DMS 273 (cell line): ENCODE measurements at regions not wholly inside any gene's neighbourhood (a gene's known extent, or its start where the extent isn't known, plus 50 kb on each side); places are given as distances from the start of the nearest gene placed in this dataset.

Source experiments
- DNase-seq: peaks from one replicate; lab custom pipeline; 2025; ENCODE audit not compliant: unreplicated experiment; lab: John Stamatoyannopoulos, UW

DNA sequence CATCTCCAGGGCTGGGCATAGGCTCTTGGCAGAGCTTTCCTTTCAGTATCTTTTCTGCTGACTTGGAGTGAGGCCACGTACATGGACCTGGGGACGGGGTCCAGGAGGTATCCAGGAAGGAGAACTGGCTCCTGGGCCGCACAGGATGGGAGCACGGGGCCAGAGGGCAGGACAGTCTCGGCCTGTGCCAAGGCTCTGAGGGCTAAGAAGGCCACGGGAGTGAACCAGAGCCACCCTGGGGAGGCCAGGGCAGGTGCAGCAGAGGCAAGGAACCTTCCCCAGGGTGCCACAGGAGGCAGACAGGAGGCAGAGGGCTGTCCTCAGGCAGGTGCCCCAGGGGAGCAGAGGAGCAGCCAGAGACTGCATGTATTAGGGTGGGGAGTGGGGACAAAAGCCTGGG lies 50.3 kb downstream of the PLXNA1 start:
- DNase-seq: no peak

DNA sequence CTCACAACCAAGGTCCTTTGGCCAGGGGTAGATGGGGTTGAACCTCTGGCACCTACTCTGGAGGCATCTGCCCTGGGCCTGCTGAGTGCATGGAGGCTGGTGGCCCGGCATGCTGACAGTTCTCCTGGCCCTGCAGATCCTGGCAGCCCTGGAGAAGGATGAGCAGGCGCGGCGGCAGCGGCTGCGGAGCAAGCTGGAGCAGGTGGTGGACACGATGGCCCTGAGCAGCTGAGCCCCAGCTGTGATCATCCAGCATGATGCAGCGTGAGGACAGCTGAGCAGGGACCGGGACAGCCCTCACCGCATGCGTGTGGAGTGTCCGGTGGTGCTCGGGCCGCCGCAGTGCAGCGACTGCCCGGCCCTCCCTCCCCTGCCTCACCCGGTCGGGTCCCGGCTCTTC lies 50.9 kb downstream of the PLXNA1 start:
- DNase-seq: no peak

DNA sequence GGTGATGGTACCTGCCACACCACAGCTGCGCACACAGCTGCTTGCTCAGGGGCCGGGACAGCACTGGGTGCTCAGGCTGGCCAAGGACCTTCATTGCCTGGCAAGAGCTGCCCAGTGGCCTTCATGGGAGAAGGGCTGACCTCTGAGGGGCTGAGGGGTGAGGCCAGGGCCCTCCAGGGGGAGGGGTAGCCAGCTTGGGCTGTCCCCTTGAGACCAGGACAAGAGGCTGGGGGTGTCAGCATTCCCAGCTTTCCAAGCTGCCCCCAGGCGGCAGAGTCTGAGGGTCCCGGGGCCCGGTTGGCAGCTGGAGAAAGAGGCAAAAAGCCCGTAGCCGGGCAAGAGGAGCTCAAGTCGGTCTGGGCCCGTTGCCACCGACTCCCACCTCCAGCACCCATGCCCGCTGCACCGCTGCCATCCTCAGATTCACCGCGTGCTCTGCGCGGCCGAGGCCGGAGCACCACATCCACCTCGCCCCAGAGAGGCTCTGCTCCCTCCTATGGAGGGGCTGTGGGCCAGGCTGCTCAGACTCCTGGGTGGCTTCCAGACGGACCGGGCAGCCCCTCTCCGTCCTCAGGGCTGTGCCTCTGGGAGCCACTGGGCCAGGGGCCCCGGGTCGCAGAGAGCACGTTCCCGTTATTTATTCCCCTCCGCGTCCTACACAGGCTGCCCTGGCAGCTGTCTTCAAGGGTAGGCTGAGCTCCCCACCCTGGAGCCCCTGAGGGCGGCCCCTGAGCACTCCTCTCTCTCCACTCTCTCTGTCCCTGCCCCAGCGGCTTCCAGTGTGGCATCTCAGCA lies 51.5 kb downstream of the PLXNA1 start:
- no peak for DNase-seq

DNA sequence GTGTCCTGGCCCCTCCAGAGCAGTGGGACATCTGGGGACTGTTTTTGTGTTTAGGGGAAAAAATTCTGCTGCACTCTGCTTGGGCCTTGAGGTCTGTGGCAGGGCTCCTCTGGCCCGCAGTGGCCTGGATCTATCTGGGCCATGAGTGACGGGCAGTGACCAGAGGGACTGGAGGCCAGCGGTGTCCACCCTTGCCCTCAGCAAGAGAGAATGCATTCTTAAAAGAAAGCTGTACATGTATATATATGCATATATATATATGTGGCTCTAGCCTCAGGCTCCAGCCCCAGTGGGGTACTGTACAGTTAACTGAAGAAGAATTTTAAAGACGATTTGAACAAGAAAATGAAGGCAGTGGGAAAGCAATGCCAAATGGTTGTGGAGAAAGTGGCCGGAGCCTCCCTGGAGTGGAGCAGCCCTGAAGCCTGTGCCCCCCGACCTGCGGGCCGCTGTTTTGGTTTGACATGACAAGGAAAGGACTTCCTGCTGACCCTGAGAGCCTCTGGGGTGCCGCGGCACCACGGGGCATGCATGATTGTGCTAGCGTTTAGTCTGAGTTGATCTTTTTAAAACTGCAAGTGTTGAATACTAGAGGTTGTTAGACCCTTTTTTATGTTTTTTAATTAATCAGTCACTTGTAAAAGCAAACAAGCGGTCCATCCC lies 52.2 kb downstream of the PLXNA1 start:
- DNase-seq: no peak

DNA sequence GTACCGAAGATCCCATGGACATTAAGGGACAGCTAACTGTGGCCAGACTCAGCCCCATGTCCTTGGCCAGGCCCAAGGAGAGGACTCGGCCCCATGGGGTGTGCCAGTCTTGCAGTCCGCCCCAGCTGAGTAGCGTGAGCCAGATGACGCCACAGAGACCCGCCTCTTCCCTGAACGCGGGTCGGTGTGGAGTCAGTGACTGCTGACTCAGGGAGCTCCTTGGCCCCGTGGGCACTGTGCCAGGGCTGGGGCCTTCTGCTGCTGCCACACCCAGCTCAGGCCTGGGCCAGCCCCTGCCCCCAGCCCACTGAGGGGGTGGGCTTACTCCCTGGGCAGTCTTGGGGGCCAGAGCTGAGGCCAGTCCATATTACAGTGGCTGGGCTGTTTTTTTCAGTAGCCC lies 52.8 kb downstream of the PLXNA1 start:
- peak; percentile 82 for DNase-seq

DNA sequence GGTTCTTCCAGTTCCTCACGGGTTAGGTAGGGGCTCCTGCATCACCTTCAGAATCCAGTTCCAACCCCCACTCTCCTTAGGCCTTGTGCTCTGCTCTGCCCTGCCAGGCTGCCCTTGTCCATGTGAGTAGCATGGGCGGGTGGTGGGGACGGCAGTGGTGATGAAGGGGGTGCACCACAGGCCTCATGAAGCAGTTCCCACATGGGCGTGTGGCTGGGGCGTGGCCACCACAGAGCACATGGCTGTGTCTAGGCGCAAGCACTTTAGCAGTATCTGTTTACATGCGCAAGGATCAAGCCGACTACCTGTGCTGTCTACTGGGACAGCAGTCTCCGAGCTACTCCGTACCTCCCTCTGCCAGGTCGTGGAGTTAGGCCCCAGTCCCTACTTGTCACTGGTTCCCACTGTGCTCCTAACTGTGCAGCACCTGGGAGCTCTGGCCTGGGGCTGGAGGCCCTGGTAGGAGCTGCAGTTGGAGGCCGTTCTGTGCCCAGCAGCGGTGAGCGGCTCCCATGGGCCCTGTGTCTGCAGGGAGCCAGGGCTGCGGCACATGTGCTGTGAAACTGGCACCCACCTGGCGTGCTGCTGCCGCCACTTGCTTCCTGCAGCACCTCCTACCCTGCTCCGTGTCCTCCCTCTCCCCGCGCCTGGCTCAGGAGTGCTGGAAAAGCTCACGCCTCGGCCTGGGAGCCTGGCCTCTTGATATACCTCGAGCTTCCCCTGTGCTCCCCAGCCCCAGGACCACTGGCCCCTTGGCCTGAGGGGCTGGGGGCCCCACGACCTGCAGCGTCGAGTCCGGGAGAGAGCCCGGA lies 53.5 kb downstream of the PLXNA1 start:
- DNase-seq: no peak

DNA sequence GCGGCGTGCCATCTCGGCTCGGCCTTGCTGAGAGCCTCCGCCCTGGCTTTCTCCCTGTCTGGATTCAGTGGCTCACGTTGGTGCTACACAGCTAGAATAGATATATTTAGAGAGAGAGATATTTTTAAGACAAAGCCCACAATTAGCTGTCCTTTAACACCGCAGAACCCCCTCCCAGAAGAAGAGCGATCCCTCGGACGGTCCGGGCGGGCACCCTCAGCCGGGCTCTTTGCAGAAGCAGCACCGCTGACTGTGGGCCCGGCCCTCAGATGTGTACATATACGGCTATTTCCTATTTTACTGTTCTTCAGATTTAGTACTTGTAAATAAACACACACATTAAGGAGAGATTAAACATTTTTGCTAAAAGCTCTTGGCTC lies 54.1 kb downstream of the PLXNA1 start:
- no peak for DNase-seq

DNA sequence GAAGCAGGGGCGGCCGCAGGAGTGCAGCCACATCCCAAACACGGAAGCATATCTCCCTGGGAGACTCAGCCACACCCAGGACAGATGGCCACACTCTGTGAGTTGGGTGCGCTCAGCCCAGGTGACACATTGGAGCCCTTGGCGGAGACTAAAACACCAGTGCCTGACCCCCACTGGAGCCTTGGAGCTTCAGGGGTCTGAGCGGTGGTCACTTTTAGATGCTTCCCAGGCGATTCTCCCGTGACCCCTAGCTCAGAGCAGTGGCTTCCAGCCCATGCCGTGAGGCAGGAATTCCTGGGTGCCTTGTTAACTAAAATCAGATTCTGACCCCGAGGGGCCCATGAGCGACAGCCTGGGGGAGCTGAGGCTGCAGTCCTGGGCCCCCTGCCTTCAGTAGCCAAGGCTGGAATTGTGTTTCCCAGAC lies 54.5 kb downstream of the PLXNA1 start:
- DNase-seq: peak; percentile 42

DNA sequence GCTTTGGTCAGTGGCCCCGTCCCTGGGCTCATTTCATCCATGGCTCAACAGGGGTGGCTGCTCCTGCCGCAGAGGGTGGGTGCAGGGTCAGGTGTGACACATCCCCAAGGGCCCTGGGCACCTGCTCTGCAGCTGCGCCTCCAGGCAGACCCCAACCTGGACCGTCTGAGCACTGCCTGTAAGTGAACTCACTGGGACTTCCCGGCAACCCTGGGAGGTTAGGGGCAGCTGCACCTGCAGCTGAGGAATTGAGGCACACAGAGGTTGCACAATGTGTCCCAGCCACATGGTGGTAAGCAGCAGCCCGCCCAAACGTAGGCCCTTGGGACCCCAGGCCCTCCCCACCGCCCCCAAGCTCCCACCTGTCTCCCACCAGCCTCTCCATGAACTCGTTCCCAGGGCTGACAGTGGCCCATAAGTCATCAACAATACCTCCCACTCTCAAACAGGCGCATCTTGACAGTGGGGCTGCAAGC lies 55.1 kb downstream of the PLXNA1 start:
- DNase-seq: no peak

DNA sequence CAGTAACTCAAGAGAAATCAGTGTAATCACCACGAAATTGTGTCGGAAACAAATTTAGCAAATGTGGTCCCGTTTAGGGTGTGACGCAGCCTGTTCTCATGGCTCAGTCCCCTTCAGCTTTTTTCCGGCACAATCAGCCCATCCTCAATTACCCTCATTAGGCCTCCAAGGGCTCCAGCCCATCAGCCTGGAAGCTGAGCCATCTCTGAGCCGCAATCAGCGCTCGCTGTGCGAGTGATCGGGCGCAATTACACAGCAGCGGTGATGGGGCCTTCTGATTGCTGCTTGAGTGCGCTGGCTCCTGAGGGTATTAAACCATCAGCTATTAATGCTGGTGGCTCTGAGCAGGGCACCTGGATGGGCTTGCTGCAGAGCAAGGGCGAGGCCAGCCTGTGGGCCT lies 55.6 kb downstream of the PLXNA1 start:
- no peak for DNase-seq

DNA sequence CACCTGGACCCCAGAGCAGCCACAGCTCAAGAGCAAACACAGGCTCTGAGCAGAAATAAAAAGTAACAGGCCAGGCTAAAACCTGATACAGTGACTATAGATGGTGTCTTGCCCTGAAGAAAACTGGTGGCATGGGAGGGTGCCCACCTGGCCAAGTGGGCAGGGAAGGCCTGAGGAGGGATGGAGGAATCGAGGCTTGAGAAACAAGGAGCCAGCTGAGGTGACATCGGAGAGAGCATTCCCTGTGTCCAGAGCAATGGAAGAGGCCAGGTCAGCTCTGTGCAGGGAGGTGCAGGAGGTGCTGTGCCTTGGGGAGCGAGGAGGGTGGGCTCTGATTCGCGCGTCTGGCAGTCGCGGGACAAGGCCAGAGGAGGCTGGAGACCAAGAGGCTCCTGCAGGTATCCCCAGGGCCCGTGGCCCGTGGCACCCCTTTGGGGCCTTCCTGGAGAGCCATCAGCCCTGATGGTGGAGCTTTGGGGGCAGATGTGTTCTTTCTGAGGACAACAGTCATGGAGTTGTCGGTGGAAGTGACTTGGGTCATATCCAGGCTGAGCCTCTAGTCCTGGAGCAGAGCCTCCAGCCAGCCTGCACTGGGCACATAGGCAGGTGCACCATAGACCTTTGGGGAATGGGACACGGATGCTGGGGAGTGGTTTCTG lies 56.1 kb downstream of the PLXNA1 start:
- no peak for DNase-seq

DNA sequence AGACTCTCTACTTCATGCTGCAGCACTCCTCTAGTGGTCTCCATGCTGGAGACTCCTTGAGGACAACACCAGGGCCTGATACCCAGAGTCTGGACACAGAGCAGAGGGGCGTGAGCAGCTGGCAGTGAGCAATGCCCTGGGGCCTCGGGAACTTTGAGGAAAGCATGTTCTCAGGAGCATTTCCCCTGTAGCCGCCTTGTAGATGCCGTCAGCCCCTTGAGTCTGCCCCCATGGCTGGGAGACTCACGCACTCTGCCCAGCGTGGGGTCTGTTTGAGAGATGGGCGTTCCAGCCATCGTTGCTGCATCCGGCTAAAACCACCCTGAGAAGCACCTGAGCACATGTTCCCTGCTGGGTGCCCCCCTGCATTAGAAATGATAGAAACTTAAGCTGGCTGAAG lies 56.8 kb downstream of the PLXNA1 start:
- no peak for DNase-seq

DNA sequence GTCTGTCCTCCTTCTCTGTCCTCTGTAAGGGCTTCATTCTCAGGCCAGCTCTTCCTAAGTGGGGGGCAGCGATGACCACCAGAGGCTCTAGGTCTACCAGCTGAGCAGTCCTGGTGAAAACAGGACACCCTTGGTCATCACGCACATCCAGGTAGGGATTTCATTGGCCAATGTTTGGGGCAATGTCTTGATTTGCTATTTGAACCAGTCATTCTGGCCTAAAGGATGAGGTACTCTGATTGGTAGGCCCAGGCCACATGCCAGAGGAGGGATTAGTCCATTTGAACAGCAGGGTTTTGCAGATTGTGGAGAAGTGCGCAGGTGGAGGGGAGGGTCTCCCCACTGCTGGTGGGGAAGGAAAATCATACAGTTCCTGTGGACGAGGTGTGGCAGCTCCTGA lies 57.3 kb downstream of the PLXNA1 start:
- DNase-seq: no peak

DNA sequence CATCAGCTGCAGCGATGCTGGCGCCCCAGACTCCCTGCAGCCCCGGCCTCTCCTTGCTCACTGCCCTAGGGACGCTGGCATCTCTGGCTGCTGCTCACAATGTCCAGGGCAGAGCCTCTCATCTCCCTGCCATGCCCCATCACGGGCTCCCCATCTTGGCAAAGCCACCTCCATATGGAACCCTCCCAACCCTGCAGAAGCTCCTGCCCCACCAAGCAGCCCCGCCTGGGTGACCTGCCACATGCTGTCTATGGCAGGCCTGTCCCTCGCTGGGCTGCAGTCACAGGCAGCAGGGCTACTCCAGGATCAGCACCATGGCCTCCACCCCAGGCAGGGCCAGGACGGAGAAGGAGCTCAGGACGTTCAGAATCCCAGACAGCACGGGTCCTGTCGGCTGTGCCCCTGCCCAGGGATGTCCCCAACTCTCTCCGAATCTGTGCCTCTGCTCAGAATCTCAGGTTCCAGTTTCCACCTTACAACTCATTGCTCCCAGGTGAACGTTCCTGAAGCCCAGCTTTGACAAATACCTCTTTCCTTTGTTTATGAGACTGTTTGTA lies 58.4 kb downstream of the PLXNA1 start:
- DNase-seq: no peak

DNA sequence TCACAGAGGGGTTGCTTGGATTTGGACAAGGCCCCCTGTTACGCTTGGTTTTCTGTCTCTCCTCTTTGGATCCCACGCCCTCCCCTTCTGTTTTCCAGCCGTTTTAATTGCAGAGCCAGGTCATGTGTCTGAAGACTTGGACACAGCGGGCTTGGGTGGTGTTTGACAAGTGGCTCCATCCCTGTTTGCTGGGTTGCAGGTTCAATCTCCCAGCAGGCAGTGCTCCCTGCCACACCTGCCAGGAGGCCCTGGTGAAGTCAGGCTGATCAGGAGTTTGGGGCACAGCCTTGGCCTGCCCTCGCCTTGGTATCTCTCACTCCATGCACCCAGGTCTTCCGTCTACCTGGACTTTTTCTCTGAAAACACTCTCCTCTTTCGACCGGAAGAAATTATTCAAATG lies 59.0 kb downstream of the PLXNA1 start:
- no peak for DNase-seq

DNA sequence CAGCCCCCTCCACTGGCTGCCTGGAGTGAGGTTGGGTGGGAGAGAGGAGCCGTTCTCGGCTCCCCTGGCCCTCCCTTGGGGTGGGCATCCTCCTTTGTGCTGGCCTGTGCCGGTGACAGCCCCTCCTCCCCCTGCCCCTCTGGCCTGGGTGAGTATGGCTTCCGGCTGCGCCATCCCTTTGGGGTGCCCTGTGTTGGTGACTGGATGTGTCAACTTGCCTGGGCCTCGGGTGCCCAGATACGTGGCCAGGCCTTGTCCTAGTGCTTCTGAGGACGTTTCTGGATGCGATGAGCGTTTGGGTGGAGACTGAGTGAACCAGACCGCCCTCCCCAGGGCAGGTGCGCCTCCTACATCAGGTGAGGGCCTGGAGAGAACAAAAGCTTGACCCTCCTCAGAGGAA lies 59.7 kb downstream of the PLXNA1 start:
- DNase-seq: no peak

DNA sequence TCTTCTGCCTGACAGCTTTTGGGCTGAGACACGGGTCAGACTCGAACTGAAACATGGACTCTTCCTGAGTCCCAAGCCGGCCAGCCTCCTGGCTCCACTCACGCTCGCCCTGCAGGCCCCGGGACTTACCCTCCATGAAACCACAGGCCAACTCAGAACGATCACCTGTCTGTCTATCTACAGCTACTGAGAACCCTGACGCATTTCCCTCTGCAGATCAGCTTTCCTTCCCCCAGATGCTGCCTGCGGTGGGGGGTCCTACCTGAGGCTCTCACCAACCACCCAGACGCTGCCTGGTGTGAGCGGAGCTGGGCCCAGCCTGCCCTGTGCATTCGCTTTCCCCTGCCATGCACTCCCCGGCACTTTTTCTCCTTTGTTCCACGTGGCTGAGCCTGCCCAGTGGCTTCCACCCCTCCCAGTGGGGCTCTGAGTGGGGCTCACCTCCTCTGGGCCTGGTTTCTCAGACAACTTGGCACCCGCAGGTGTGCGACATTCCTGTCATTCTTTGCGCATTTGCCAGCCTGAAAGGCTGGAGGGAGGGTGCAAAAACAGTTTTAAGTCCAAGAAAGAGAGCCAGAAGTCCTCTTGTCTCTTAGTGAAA lies 60.2 kb downstream of the PLXNA1 start:
- no peak for DNase-seq

DNA sequence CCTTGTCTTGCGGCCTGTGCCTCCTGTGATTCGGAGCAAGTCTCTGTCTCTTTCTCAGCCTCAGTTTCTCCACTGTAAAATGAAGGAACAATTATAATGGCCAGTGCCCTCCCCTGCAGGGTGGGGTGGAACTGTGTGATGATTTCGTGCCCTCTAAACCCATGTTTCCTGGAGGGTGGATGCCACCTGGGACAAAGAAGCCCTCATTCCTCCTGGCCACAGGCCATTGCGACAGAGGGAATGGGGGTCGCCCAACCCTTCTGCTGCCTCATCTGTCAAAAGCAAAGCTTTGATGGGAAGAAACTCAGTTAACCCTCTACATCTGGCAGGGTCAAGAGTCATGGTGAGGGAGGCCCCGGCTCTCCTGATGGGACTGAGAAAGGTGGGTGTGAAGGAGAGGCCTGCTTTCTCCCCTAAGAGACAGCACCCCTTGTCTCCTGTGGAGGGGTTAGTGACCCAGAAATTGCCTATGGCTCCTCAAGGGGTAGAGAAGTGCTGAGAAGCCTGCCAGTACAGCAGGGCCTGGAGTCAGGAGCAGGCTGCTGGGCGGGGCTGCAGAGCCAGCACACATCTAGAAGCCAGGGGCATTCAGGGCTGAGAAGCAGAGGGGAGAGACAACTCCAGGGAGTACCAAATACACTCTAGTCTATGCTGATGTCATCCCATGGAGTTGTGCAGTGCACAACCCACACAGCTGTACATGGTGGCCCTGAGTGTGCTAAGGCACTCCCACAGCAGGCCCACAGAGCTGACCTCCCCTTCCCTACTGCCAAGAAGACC lies 61.0 kb downstream of the PLXNA1 start:
- DNase-seq: peak; percentile 66

DNA sequence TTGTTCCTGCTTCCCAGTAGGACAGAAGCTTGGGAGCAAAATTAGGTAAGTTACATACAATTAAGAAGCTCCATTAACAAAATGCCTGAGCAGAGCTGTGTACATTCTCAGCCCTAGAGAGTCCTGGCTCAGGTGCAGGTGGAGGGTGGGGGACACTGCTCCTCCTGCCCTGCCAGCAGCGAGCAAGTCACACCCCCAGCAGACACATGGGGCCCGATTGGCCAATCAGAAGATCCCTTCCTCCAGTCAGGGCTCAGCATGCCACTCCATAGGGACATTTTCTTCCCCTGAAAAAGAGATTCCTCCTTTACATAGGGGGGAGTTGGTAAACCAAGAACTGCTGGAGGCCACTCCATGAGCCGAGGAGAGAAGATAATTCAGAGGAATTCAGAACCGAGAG lies 62.1 kb downstream of the PLXNA1 start:
- DNase-seq: peak; percentile 73
